Upper lobe of left lung (tissue), 6 donors: ENCODE measurements at regions not wholly inside any gene's neighbourhood (a gene's known extent, or its start where the extent isn't known, plus 50 kb on each side); places are given as distances from the start of the nearest gene placed in this dataset.

ENCODE experiments used
- ATAC-seq, 2 donors: fragments of 200-7000 bp; cut with Tn5 transposase; one replicate each; pipeline ENCODE4 v1.9.1; 2022; ENCODE audit warnings: mild to moderate bottlenecking in 2 of 2, moderate library complexity in 2 of 2; ENCODE audit not compliant: low FRiP score in 2 of 2
- DNase-seq, 2 donors: peaks; one replicate each; pipeline ENCODE4 v3.0.0-alpha.2; 2019 to 2020
- H3K27ac ChIP-seq, 4 donors: fragments of 200-600 bp; sonication (generic); one replicate each; pipeline ENCODE4 v1.5.1; 2016 to 2019
- H3K27me3 ChIP-seq, 4 donors: fragments of 200-600 bp; sonication (generic); one replicate each; pipeline ENCODE4 v1.5.1; 2017 to 2019
- H3K36me3 ChIP-seq, 4 donors: fragments of 200-600 bp; sonication (generic); one replicate each; pipeline ENCODE4 v1.5.1; 2016 to 2019
- H3K4me1 ChIP-seq, 4 donors: fragments of 200-600 bp; sonication (generic); one replicate each; pipeline ENCODE4 v1.5.1; 2018 to 2019
- H3K4me3 ChIP-seq, 4 donors: fragments of 200-600 bp; sonication (generic); one replicate each; pipeline ENCODE4 v1.5.1; 2017 to 2019; ENCODE audit warnings: mild to moderate bottlenecking in 2 of 4, moderate library complexity in 1 of 4
- H3K9me3 ChIP-seq, 4 donors: fragments of 200-600 bp; sonication (generic); one replicate each; pipeline ENCODE4 v1.5.1; 2018 to 2019
- CTCF ChIP-seq, 6 experiments: fragments of 450-650 bp in 4 of 6; fragments of 200-600 bp in 2 of 6; sonication (generic) in 2 of 6; IDR thresholded peaks; one replicate each; pipeline ENCODE4 v1.5.1; 2016 to 2019; ENCODE audit warnings: antibody characterized with exemption in 6 of 6
- EP300 ChIP-seq, 4 donors: sonication (generic); formaldehyde crosslinking; IDR thresholded peaks; one replicate each; pipeline ENCODE4 v1.5.1; 2017; ENCODE audit warnings: antibody characterized with exemption in 4 of 4, control low read depth in 2 of 4
- POLR2A ChIP-seq, 4 donors: fragments of 450-650 bp; IDR thresholded peaks; one replicate each; pipeline ENCODE4 v1.5.1; 2016 to 2017; ENCODE audit warnings: antibody characterized with exemption in 4 of 4, mild to moderate bottlenecking in 2 of 4
- POLR2AphosphoS5 ChIP-seq, 2 donors: sonication (generic); formaldehyde crosslinking; IDR thresholded peaks; one replicate each; pipeline ENCODE4 v1.5.1; 2017; ENCODE audit warnings: antibody characterized with exemption in 2 of 2
- WGBS, 2 donors: methylation state at CpG; one replicate each; pipeline ENCODE4 v1.1.5; 2017 to 2018; 5-methylcytosine and 5-hydroxymethylcytosine counted together
- donor health status: DM: no; HTN: no; CAD: no; lungs with moderate emphysema.
- donor health status: DM: no; HTN: yes; CAD: no; lungs with severe emphysema.

GRCh38 chr7:50166997-50167965 lies 74.2 kb upstream of the ZPBP start:
- no peak for DNase-seq
- H3K27ac ChIP-seq, result no peak overlapping the region
- no peaks in the 10 kb centered on the region for H3K36me3 ChIP-seq
- WGBS, 2 donors, result 67 to 68% methylated on average over 13 of the region's 13 CpGs
- H3K4me3 ChIP-seq, result no peak overlapping the region
- H3K27me3 ChIP-seq, result no peaks in the 10 kb centered on the region
- TF ChIP-seq EP300 (IDR thresholded peaks at IDR 0.05) (no peak), CTCF (IDR thresholded peaks at IDR 0.05) (no peak), POLR2AphosphoS5 (IDR thresholded peaks at IDR 0.05) (no peak), POLR2A (IDR thresholded peaks at IDR 0.05) (no peak)
- H3K4me1 ChIP-seq, result no peaks in the 10 kb centered on the region
- no peaks in the 10 kb centered on the region for H3K9me3 ChIP-seq
- ATAC-seq, result peak in 1 of 2 donors; percentile 13

GRCh38 chr7:50164559-50165170 lies 71.6 kb upstream of the ZPBP start:
- Histone ChIP-seq H3K4me1 (no peaks in the 10 kb centered on the region), H3K27ac (no peak overlapping the region), H3K9me3 (no peaks in the 10 kb centered on the region), H3K4me3 (no peak overlapping the region), H3K36me3 (no peaks in the 10 kb centered on the region), H3K27me3 (no peaks in the 10 kb centered on the region)
- TF ChIP-seq POLR2A (IDR thresholded peaks at IDR 0.05), result no peak
- no peak for TF ChIP-seq EP300 (IDR thresholded peaks at IDR 0.05)
- TF ChIP-seq CTCF (IDR thresholded peaks at IDR 0.05), result no peak
- no peak for TF ChIP-seq POLR2AphosphoS5 (IDR thresholded peaks at IDR 0.05)
- DNase-seq, result no peak
- no peak for ATAC-seq
- 60 to 70% methylated on average over 6 of the region's 6 CpGs for WGBS, 2 donors

- H3K4me3 ChIP-seq, result no peak overlapping the region
- no peak overlapping the region for H3K27ac ChIP-seq
- WGBS, 2 donors, result 68 to 75% methylated on average over 4 of the region's 4 CpGs
- no peaks in the 10 kb centered on the region for H3K9me3 ChIP-seq
- no peaks in the 10 kb centered on the region for H3K27me3 ChIP-seq
- no peaks in the 10 kb centered on the region for H3K4me1 ChIP-seq
- ATAC-seq (no peak), DNase-seq (no peak)
- TF ChIP-seq POLR2AphosphoS5 (IDR thresholded peaks at IDR 0.05) (no peak), CTCF (IDR thresholded peaks at IDR 0.05) (no peak), EP300 (IDR thresholded peaks at IDR 0.05) (no peak), POLR2A (IDR thresholded peaks at IDR 0.05) (no peak)
- H3K36me3 ChIP-seq, result no peaks in the 10 kb centered on the region
Observed at GRCh38 chr7:50160206-50160605, 67.2 kb upstream of the ZPBP start.

- 88 to 95% methylated on average over 4 to 25 of the region's 25 CpGs for WGBS, 2 donors
- ATAC-seq (no peak), DNase-seq (peak in 1 of 2 donors; percentile 72)
- no peaks in the 10 kb centered on the region for H3K36me3 ChIP-seq
- H3K4me3 ChIP-seq, result no peak overlapping the region
- H3K27me3 ChIP-seq, result no peaks in the 10 kb centered on the region
- TF ChIP-seq EP300 (IDR thresholded peaks at IDR 0.05), result no peak
- TF ChIP-seq CTCF (IDR thresholded peaks at IDR 0.05), result no peak
- no peak for TF ChIP-seq POLR2A (IDR thresholded peaks at IDR 0.05)
- no peak for TF ChIP-seq POLR2AphosphoS5 (IDR thresholded peaks at IDR 0.05)
- H3K4me1 ChIP-seq, result no peaks in the 10 kb centered on the region
- H3K9me3 ChIP-seq, result no peaks in the 10 kb centered on the region
- no peak overlapping the region for H3K27ac ChIP-seq
Observed at GRCh38 chr7:50159154-50159553, 66.1 kb upstream of the ZPBP start.
